Stomach (tissue), 4 donors: ENCODE measurements at regions not wholly inside any gene's neighbourhood (a gene's known extent, or its start where the extent isn't known, plus 50 kb on each side); places are given as distances from the start of the nearest gene placed in this dataset.

Experiments
- CTCF ChIP-seq, 7 experiments: fragments of 450-650 bp in 4 of 7; fragments of 200-600 bp in 3 of 7; sonication (generic) in 3 of 7; IDR thresholded peaks; one replicate each; pipeline ENCODE4 v1.5.1; 2016 to 2019; ENCODE audit warnings: antibody characterized with exemption in 7 of 7, control low read depth in 2 of 7, mild to moderate bottlenecking in 1 of 7
- POLR2A ChIP-seq, 4 donors: fragments of 450-650 bp; IDR thresholded peaks; one replicate each; pipeline ENCODE4 v1.6.1; 2016; ENCODE audit warnings: antibody characterized with exemption in 4 of 4, control low read depth in 2 of 4, mild to moderate bottlenecking in 1 of 4, moderate library complexity in 1 of 4

GRCh38 chr10:84765086-84765485, 436.7 kb downstream of the CCSER2 start:
- TF ChIP-seq CTCF (IDR thresholded peaks at IDR 0.05) (no peak), POLR2A (IDR thresholded peaks at IDR 0.05) (no peak)
